SK-N-SH (cell line): ENCODE measurements at regions not wholly inside any gene's neighbourhood (a gene's known extent, or its start where the extent isn't known, plus 50 kb on each side); places are given as distances from the start of the nearest gene placed in this dataset.

Source experiments
- CTCF ChIA-PET: fragments of 300-600, 350-600 bp; formaldehyde crosslinking; extraction: SDS; loops from one replicate; lab custom pipeline; 2021; lab: Yijun Ruan, JAX
- POLR2A ChIA-PET: fragments of 350-600 bp; sonication (Branson Sonifier 250); formaldehyde crosslinking; extraction: SDS; loops from one replicate; lab custom pipeline; 2020; ENCODE audit warnings: antibody characterized with exemption, inconsistent platforms; lab: Yijun Ruan, JAX
- DNase-seq: peaks from one replicate; pipeline ENCODE4 v3.0.0; 2012
- H2AFZ ChIP-seq: fragments of 200-600 bp; sonication (generic); 2 replicates; pipeline ENCODE4 v1.8.1; 2016; ENCODE audit warnings: antibody characterized with exemption, mild to moderate bottlenecking, low read depth
- H3F3A ChIP-seq: fragments of 200-600 bp; sonication (generic); replicated peaks from 2 replicates; pipeline ENCODE3; 2016; ENCODE audit warnings: antibody characterized with exemption, mild to moderate bottlenecking; ENCODE audit not compliant: insufficient read depth
- H3K27ac ChIP-seq, 2 experiments: fragments of 200-500 bp in 1 of 2; fragments of 200-600 bp in 1 of 2; sonication (Bioruptor generic) in 1 of 2; sonication (generic), shearing (Covaris generic) in 1 of 2; 2 replicates each; pipeline versions ENCODE4 v1.5.1 to v1.6.1; 2014 to 2016; ENCODE audit warnings: low read depth in 2 of 2, inconsistent platforms in 1 of 2, low read length in 1 of 2, mild to moderate bottlenecking in 1 of 2, mixed read lengths in 1 of 2
- H3K27me3 ChIP-seq: fragments of 200-600 bp; sonication (generic), shearing (Covaris generic); 2 replicates; pipeline ENCODE4 v1.6.1; 2016; ENCODE audit warnings: mixed run types; ENCODE audit not compliant: insufficient read depth
- H3K36me3 ChIP-seq, 2 experiments: fragments of 200-500 bp in 1 of 2; fragments of 200-600 bp in 1 of 2; sonication (Bioruptor generic) in 1 of 2; sonication (generic) in 1 of 2; replicated peaks in 1 of 2; 2 replicates each; pipeline versions ENCODE3 to v1.5.1; 2014 to 2016; ENCODE audit warnings: low read length in 1 of 2, mild to moderate bottlenecking in 1 of 2; ENCODE audit not compliant: insufficient read depth in 2 of 2, control insufficient read depth in 1 of 2
- H3K4me1 ChIP-seq, 2 experiments: fragments of 200-500 bp in 1 of 2; fragments of 200-600 bp in 1 of 2; sonication (Bioruptor generic) in 1 of 2; sonication (generic), shearing (Covaris generic) in 1 of 2; 2 replicates each; pipeline versions ENCODE4 v1.5.1 to v1.6.1; 2014 to 2016; ENCODE audit warnings: low read depth in 1 of 2, low read length in 1 of 2, mixed run types in 1 of 2; ENCODE audit not compliant: insufficient read depth in 2 of 2, control insufficient read depth in 1 of 2
- H3K4me2 ChIP-seq: fragments of 200-600 bp; sonication (generic), shearing (Covaris generic); 2 replicates; pipeline ENCODE4 v1.6.1; 2017; ENCODE audit warnings: mixed run types
- H3K4me3 ChIP-seq, 2 experiments: fragments of 200-500 bp in 1 of 2; fragments of 200-600 bp in 1 of 2; sonication (Bioruptor generic) in 1 of 2; sonication (generic), shearing (Covaris generic) in 1 of 2; 2 replicates each; pipeline versions ENCODE4 v1.5.1 to v1.8.1; 2014 to 2016; ENCODE audit warnings: low read depth in 2 of 2, inconsistent platforms in 1 of 2, low read length in 1 of 2, mild to moderate bottlenecking in 1 of 2, mixed read lengths in 1 of 2, moderate library complexity in 1 of 2
- H3K79me2 ChIP-seq: fragments of 200-600 bp; sonication (generic); 2 replicates; pipeline ENCODE4 v1.8.1; 2017; ENCODE audit warnings: mild to moderate bottlenecking; ENCODE audit not compliant: insufficient read depth
- H3K9ac ChIP-seq: fragments of 200-600 bp; sonication (generic); 2 replicates; pipeline ENCODE4 v1.6.1; 2017; ENCODE audit warnings: mixed run types
- H3K9me2 ChIP-seq: fragments of 200-600 bp; sonication (generic); 2 replicates; pipeline ENCODE4 v1.6.1; 2017; ENCODE audit warnings: mixed run types
- H3K9me3 ChIP-seq: fragments of 200-600 bp; sonication (generic); 2 replicates; pipeline ENCODE4 v1.6.1; 2017; ENCODE audit warnings: mixed run types, mild to moderate bottlenecking, moderate library complexity
- H4K20me1 ChIP-seq: fragments of 200-600 bp; sonication (generic); 2 replicates; pipeline ENCODE4 v1.6.1; 2017; ENCODE audit warnings: mild to moderate bottlenecking, mixed run types; ENCODE audit not compliant: insufficient read depth
- CHD2 ChIP-seq: fragments of 150-350 bp; IDR thresholded peaks from 2 replicates; pipeline ENCODE4 v1.6.1; 2018; ENCODE audit warnings: low read length; ENCODE audit not compliant: partially characterized antibody
- CTCF ChIP-seq: fragments of 200-600 bp; sonication (generic); IDR thresholded peaks from 2 replicates; pipeline ENCODE4 v1.6.1; 2017; ENCODE audit warnings: antibody characterized with exemption, mild to moderate bottlenecking, moderate library complexity
- ELF1 ChIP-seq: IDR thresholded peaks from 2 replicates; pipeline ENCODE4 v1.4.0; 2012
- FOXM1 ChIP-seq: IDR thresholded peaks from 2 replicates; pipeline ENCODE4 v1.4.0; 2012; ENCODE audit warnings: low read depth, mild to moderate bottlenecking
- REST ChIP-seq: IDR thresholded peaks from 2 replicates; pipeline ENCODE4 v1.6.1; 2012; ENCODE audit warnings: mild to moderate bottlenecking, low read depth, low read length, moderate library complexity
- TAF1 ChIP-seq: IDR thresholded peaks from 2 replicates; pipeline ENCODE4 v1.6.1; 2012; ENCODE audit warnings: low read depth, mild to moderate bottlenecking, low read length, moderate library complexity, borderline replicate concordance
- YY1 ChIP-seq: IDR thresholded peaks from 2 replicates; pipeline ENCODE4 v1.4.0; 2012; ENCODE audit warnings: low read depth, mild to moderate bottlenecking
- WGBS: methylation state at CpG from one replicate; pipeline ENCODE4 v1.1.6; 2017; ENCODE audit warnings: low lambda C conversion rate; 5-methylcytosine and 5-hydroxymethylcytosine counted together

DNA sequence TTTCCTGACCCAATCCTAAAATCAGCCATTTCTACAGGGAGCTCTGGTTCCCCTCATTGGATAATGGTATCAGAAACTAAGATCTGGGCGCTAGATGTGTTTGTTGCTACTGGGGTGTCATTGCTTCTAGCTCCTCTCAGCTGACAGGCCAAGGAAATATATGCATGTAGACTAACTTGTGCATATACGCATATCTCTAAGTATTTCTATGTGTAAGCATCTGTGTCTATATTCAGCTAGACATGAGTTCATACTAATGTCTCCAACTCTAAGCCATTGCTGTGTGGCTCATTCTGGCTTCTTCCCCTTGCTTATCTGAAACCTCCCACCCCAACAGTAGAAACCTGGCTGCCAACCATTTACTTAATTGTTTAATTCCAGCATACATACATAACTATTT, 130.3 kb upstream of the MAGI3 start:
- Histone ChIP-seq H3F3A (no peaks in the 10 kb centered on the region), H3K79me2 (no peaks in the 10 kb centered on the region), H3K9ac (no peak overlapping the region), H3K36me3 (no peaks in the 10 kb centered on the region), H3K27me3 (no peaks in the 10 kb centered on the region), H3K4me1 (peaks cover 0 to 5% of the 10 kb centered on the region in 2 experiments; a peak in 1 of 4 replicates), H2AFZ (no peak overlapping the region), H3K9me3 (no peaks in the 10 kb centered on the region), H3K4me3 (no peak overlapping the region)
- WGBS = 53% methylated on average over 2 of the region's 2 CpGs
- TF ChIP-seq YY1 (no peak), CHD2 (no peak), REST (no peak)
- TF ChIP-seq, all 33 proteins: peak for 0
- no peak overlapping the region for H3K4me2 ChIP-seq
- H3K27ac ChIP-seq = no peak overlapping the region
- POLR2A ChIA-PET = interaction anchor here (0.6 kb wide), 1 partner anchor 260 kb away, joined by 3 read pairs; no protein-coding TSS in a partner anchor
- DNase-seq = no peak
- H4K20me1 ChIP-seq = no peaks in the 10 kb centered on the region
- CTCF ChIA-PET = no interaction called here
- no peaks in the 10 kb centered on the region for H3K9me2 ChIP-seq

GRCh38 chr1:113265196-113265595, 125.1 kb upstream of the MAGI3 start:
- no peak overlapping the region for H3K4me3 ChIP-seq
- H3K36me3 ChIP-seq = no peaks in the 10 kb centered on the region
- H2AFZ ChIP-seq = no peak overlapping the region
- peaks cover 0 to 6% of the 10 kb centered on the region in 2 experiments; a peak in 1 of 4 replicates for H3K4me1 ChIP-seq
- ChIA-PET CTCF (no interaction called here), POLR2A (no interaction called here)
- no peak overlapping the region for H3K4me2 ChIP-seq
- H3K27me3 ChIP-seq = no peaks in the 10 kb centered on the region
- no peak for DNase-seq
- TF ChIP-seq CTCF (no peak), TAF1 (no peak), FOXM1 (no peak), ELF1 (no peak)
- no peaks in the 10 kb centered on the region for H3K9me2 ChIP-seq
- H3K9me3 ChIP-seq = no peaks in the 10 kb centered on the region
- no peaks in the 10 kb centered on the region for H3K79me2 ChIP-seq
- H3K27ac ChIP-seq = no peak overlapping the region
- no peaks in the 10 kb centered on the region for H4K20me1 ChIP-seq
- no peak overlapping the region for H3K9ac ChIP-seq
- 48% methylated on average over 2 of the region's 2 CpGs for WGBS
- no peaks in the 10 kb centered on the region for H3F3A ChIP-seq
